ENCODE measurements at regions not wholly inside any gene's neighbourhood (a gene's known extent, or its start where the extent isn't known, plus 50 kb on each side); places are given as distances from the start of the nearest gene placed in this dataset.

DNA sequence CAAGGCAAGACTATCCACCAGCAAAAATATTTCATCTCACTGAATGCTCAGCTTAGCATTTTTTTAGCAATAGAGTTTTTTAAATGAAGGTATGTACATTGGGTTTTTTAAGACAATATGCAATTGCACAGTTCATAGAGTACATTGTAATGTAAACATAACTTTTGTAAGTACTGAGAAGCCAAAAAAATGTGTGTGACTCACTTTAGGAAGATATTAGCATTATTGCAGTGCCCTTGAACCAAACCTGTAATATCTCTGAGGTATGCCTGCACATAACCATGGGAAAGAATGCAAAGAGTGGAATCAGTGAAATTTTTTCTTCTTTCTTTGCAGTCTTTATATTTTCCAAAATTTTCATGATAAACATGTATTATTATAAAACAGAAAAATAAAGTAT lies 1533.3 kb upstream of the WWC1 start:
- TF ChIP-seq CTCF (IDR thresholded peaks at IDR 0.05; ENCODE audit: insufficient read depth, low read length, poor library complexity, severe bottlenecking) (no peak), EZH2phosphoT487 (conservative IDR thresholded peaks at IDR 0.05; ENCODE audit: low read length) (no peak)

Measured in SU-DHL-6 (cell line).